Heart right ventricle (tissue), 16 donors: ENCODE measurements at regions not wholly inside any gene's neighbourhood (a gene's known extent, or its start where the extent isn't known, plus 50 kb on each side); places are given as distances from the start of the nearest gene placed in this dataset.

Source experiments
- ATAC-seq, 8 donors: fragments of 200-7000 bp; cut with Tn5 transposase; one replicate each; pipeline ENCODE4 v1.9.1; 2020; ENCODE audit warnings: mild to moderate bottlenecking in 8 of 8, moderate library complexity in 8 of 8, moderate number of reproducible peaks in 1 of 8
- DNase-seq, 2 donors: peaks; one replicate each; pipeline ENCODE4 v3.0.0-alpha.2; 2020
- H3K27ac ChIP-seq, 10 donors: fragments of 200-600 bp; sonication (generic) in 2 of 10; one replicate each; pipeline versions ENCODE4 v1.5.0 to v1.8.0; 2020 to 2022; ENCODE audit warnings: mild to moderate bottlenecking in 3 of 10
- H3K27me3 ChIP-seq, 7 donors: fragments of 200-600 bp; one replicate each; pipeline ENCODE4 v1.8.0; 2021 to 2022; ENCODE audit warnings: mild to moderate bottlenecking in 2 of 7
- H3K36me3 ChIP-seq, 9 donors: fragments of 200-600 bp; sonication (generic) in 1 of 9; one replicate each; pipeline versions ENCODE4 v1.5.0 to v1.8.0; 2020 to 2022; ENCODE audit warnings: mild to moderate bottlenecking in 2 of 9
- H3K4me1 ChIP-seq, 9 donors: fragments of 200-600 bp; sonication (generic) in 1 of 9; one replicate each; pipeline versions ENCODE4 v1.5.0 to v1.8.0; 2020 to 2022; ENCODE audit warnings: mild to moderate bottlenecking in 4 of 9
- H3K4me3 ChIP-seq, 10 donors: fragments of 200-600 bp; sonication (generic) in 2 of 10; one replicate each; pipeline versions ENCODE4 v1.5.0 to v1.8.0; 2020 to 2022; ENCODE audit warnings: mild to moderate bottlenecking in 7 of 10, moderate library complexity in 2 of 10
- H3K9me3 ChIP-seq, 11 donors: fragments of 200-600 bp in 10 of 11; sonication (generic) in 2 of 11; one replicate each; pipeline versions ENCODE4 v1.5.0 to v1.8.0; 2013 to 2022; ENCODE audit warnings: mild to moderate bottlenecking in 2 of 11, control low read depth in 1 of 11, moderate library complexity in 1 of 11
- WGBS, 2 donors: extraction: QIAGEN DNeasy Blood & Tissue Kit; methylation state at CpG; one replicate each; pipeline ENCODE4 v1.1.7; 2013; ENCODE audit warnings: inconsistent platforms in 1 of 2; 5-methylcytosine and 5-hydroxymethylcytosine counted together
- intact Hi-C, 10 donors: fragments of 100-400 bp; cut with DNase I; formaldehyde crosslinking; loops; one replicate each; pipeline versions ENCODE4 v1.11.1 to v1.14.2; 2022
- TF ChIP-seq, protein P1 (sequence below), 9 donors: fragments of 200-600 bp; sonication (generic) in 2 of 9; IDR thresholded peaks; one replicate each; pipeline versions ENCODE4 v1.5.0 to v1.8.0; 2021 to 2022; ENCODE audit warnings: antibody characterized with exemption in 9 of 9, mild to moderate bottlenecking in 5 of 9, moderate library complexity in 1 of 9
- donor health status: Arrhythmogenic right ventricular cardiomyopathy.
- donor health status: ischemic (EF 13 %, LVEDD 7.1; RV severe dilation, severe dysfunction).
- donor health status: healthy with polysubstance abuse.
- donor health status: DM: no; HTN: yes; CAD: no.
- donor health status: DM: no; HTN: no; CAD: no.
- donor health status: ischemic (EF 25% LVEDD 6.9; RV normal size, moderate dysfunction).
- donor health status: ischemic (EF 25% LVEDD 5.7; RV mildly dilated, moderate dysfunction).
- donor health status: healthy.
- donor health status: DM: yes; HTN: yes; CAD: no.
- donor health status: Ischemic cardiomyopathy.
- donor health status: ischemic (EF 35%, LVEDD 5.7; RV mildly dilated, moderate dysfunction).
- donor health status: nonischemic (EF 11% LVEDD 7.7; RV severe dilation, severe dysfunction).
- donor health status: DM: yes; HTN: yes; CAD: no.
- donor health status: PGD.
- donor health status: ischemic (EF 29% LVEDD 5.4; RV normal size, mild dysfunction).
- donor health status: nonischemic (EF 23%, LVEDD 6.1; RV moderate dilation, normal function).

DNA sequence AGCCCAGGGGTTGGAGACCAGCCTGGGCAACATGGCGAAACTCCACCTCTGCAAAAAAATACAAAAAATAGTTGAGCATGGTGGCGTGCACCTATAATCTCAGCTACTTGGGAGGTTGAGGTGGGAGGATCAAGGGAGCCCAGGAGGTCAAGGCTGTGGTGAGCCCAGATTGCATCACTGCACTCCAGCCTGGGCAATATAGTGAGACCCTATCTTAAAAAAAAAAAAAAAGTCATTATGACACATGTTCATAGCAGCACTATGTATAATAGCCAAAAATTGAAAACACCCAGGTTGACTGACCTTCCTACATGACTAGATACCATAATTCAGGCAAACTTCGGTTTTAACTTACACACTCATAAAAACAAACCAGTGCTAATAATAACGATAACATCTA, 90.8 kb upstream of the RBPJ start:
- no peak overlapping the region for H3K4me3 ChIP-seq
- peaks cover 0 to under 1% (median 0%) of the 10 kb centered on the region in 9 donors for H3K4me1 ChIP-seq
- ATAC-seq (no peak), DNase-seq (no peak)
- 89% methylated on average over 4 of the region's 4 CpGs for WGBS, 2 donors
- H3K9me3 ChIP-seq, result no peaks in the 10 kb centered on the region
- no peaks in the 10 kb centered on the region for H3K27me3 ChIP-seq
- TF ChIP-seq, protein P1, sequence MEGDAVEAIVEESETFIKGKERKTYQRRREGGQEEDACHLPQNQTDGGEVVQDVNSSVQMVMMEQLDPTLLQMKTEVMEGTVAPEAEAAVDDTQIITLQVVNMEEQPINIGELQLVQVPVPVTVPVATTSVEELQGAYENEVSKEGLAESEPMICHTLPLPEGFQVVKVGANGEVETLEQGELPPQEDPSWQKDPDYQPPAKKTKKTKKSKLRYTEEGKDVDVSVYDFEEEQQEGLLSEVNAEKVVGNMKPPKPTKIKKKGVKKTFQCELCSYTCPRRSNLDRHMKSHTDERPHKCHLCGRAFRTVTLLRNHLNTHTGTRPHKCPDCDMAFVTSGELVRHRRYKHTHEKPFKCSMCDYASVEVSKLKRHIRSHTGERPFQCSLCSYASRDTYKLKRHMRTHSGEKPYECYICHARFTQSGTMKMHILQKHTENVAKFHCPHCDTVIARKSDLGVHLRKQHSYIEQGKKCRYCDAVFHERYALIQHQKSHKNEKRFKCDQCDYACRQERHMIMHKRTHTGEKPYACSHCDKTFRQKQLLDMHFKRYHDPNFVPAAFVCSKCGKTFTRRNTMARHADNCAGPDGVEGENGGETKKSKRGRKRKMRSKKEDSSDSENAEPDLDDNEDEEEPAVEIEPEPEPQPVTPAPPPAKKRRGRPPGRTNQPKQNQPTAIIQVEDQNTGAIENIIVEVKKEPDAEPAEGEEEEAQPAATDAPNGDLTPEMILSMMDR (IDR thresholded peaks at IDR 0.05), result no peak
- H3K36me3 ChIP-seq, result no peaks in the 10 kb centered on the region
- intact Hi-C loops, result no loop called here
- H3K27ac ChIP-seq, result no peak overlapping the region

GRCh38 chr4:26233350-26233749, 87.5 kb upstream of the RBPJ start:
- 87 to 88% methylated on average over 5 of the region's 5 CpGs for WGBS, 2 donors
- H3K9me3 ChIP-seq, result peaks cover 0 to 5% (median 0%) of the 10 kb centered on the region in 11 donors
- intact Hi-C loops, result no loop called here
- no peaks in the 10 kb centered on the region for H3K36me3 ChIP-seq
- no peak overlapping the region for H3K4me3 ChIP-seq
- no peak for DNase-seq
- ATAC-seq, result no peak
- peaks cover 0 to 4% (median 0%) of the 10 kb centered on the region in 7 donors for H3K27me3 ChIP-seq
- peaks cover 0 to 11% (median 4%) of the 10 kb centered on the region in 9 donors for H3K4me1 ChIP-seq
- TF ChIP-seq, protein P1 (IDR thresholded peaks at IDR 0.05), result no peak
- H3K27ac ChIP-seq, result no peak overlapping the region

- peak; percentile 13 to 48 for DNase-seq
- no peak overlapping the region for H3K4me3 ChIP-seq
- intact Hi-C loops, result no loop called here
- peaks cover 0 to 5% (median 0%) of the 10 kb centered on the region in 11 donors for H3K9me3 ChIP-seq
- peaks cover 0 to 23% (median 8%) of the 10 kb centered on the region in 9 donors for H3K4me1 ChIP-seq
- H3K27me3 ChIP-seq, result peaks cover 0 to 4% (median 0%) of the 10 kb centered on the region in 7 donors
- peak overlapping the region in 1 of 10 donors; percentile 37 for H3K27ac ChIP-seq
- peak; percentile 35 to 76 (median 52) for ATAC-seq
- no peaks in the 10 kb centered on the region for H3K36me3 ChIP-seq
- TF ChIP-seq, protein P1 (IDR thresholded peaks at IDR 0.05), result peak in 1 of 9 donors; percentile 27
Measured at GRCh38 chr4:26235500-26235899, 85.3 kb upstream of the RBPJ start.

- no peak for DNase-seq
- Histone ChIP-seq H3K27me3 (peaks cover 0 to 4% (median 0%) of the 10 kb centered on the region in 7 donors), H3K4me1 (peaks cover 0 to 23% (median 8%) of the 10 kb centered on the region in 9 donors), H3K36me3 (no peaks in the 10 kb centered on the region), H3K9me3 (peaks cover 0 to 5% (median 0%) of the 10 kb centered on the region in 11 donors), H3K27ac (peak overlapping the region in 2 of 10 donors; percentile 18 to 69), H3K4me3 (no peak overlapping the region)
- TF ChIP-seq, protein P1 (IDR thresholded peaks at IDR 0.05), result no peak
- intact Hi-C loops, result no loop called here
- WGBS, 2 donors, result 87 to 91% methylated on average over 5 of the region's 5 CpGs
- ATAC-seq, result no peak
Measured at GRCh38 chr4:26237916-26238315, 82.9 kb upstream of the RBPJ start.
